H1 (cell line): ENCODE measurements at regions not wholly inside any gene's neighbourhood (a gene's known extent, or its start where the extent isn't known, plus 50 kb on each side); places are given as distances from the start of the nearest gene placed in this dataset.

Experiments
- CHD7 ChIP-seq: fragments of 300-600 bp; sonication (generic); IDR thresholded peaks from 2 replicates; pipeline ENCODE4 v1.7.1; 2012; ENCODE audit warnings: low read length, moderate library complexity, mild to moderate bottlenecking, inconsistent platforms; ENCODE audit not compliant: insufficient replicate concordance
- SIRT6 ChIP-seq: IDR thresholded peaks from one replicate; pipeline ENCODE4 v1.7.1; 2012; ENCODE audit warnings: low read length, inconsistent platforms
- TBP ChIP-seq: IDR thresholded peaks from 2 replicates; pipeline ENCODE4 v1.6.1; 2011; ENCODE audit warnings: low read depth, low read length, improper control_type of control experiment
- TF ChIP-seq, protein P1 (sequence below): IDR thresholded peaks from 2 replicates; pipeline ENCODE4 v1.6.1; 2012; ENCODE audit warnings: low read length, inconsistent platforms

DNA sequence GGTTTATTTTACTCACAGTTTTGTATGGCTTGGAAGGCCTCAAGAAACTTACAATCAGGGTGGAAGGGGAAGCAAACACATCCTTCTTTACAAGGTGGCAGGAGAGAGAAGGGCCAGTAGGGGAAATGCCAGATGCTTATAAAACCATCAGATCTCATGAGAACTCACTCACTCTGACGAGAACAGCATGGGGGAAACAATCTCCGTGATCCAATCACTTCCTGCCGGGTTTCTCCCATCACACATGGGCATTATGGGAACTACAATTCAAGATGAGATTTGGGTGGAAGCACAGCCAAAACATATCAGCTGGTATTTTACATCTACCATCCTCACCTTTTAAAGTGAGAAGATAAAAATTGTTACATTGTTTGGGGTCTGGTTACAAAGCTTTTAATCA, 427.9 kb upstream of the CDH7 start (continued):
- TF ChIP-seq, protein P1, sequence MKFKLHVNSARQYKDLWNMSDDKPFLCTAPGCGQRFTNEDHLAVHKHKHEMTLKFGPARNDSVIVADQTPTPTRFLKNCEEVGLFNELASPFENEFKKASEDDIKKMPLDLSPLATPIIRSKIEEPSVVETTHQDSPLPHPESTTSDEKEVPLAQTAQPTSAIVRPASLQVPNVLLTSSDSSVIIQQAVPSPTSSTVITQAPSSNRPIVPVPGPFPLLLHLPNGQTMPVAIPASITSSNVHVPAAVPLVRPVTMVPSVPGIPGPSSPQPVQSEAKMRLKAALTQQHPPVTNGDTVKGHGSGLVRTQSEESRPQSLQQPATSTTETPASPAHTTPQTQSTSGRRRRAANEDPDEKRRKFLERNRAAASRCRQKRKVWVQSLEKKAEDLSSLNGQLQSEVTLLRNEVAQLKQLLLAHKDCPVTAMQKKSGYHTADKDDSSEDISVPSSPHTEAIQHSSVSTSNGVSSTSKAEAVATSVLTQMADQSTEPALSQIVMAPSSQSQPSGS, result no peak
- no peak for TF ChIP-seq SIRT6
- TF ChIP-seq CHD7, result no peak
- TF ChIP-seq TBP, result no peak
